HG02973 (cell line): ENCODE measurements at regions not wholly inside any gene's neighbourhood (a gene's known extent, or its start where the extent isn't known, plus 50 kb on each side); places are given as distances from the start of the nearest gene placed in this dataset.

Source experiments
- ATAC-seq: cut with Tn5 transposase; IDR thresholded peaks from one replicate; pipeline ENCODE4 v1.9.1; 2021; ENCODE audit warnings: moderate library complexity; ENCODE audit not compliant: unreplicated experiment

DNA sequence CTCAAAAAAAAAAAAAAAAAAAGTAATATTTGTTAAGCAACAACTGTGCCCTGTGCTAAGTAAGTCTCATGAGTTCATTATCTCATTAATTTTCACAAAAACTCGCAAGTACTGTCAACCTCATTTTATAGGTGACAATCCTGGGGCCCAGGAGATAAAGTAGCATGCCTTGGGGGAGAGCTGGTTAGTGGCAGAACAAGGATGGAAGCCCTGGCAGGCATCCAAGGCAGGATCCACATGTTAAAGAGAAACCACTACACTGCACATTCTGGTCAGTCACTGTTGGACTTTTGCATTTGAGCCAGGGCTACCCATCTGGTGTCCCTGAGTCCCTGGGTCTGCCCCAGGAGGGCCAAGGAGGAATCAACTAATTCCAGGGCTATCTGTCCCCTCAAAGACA lies 54.6 kb downstream of the ZFP36L2 start:
- ATAC-seq = no peak

DNA sequence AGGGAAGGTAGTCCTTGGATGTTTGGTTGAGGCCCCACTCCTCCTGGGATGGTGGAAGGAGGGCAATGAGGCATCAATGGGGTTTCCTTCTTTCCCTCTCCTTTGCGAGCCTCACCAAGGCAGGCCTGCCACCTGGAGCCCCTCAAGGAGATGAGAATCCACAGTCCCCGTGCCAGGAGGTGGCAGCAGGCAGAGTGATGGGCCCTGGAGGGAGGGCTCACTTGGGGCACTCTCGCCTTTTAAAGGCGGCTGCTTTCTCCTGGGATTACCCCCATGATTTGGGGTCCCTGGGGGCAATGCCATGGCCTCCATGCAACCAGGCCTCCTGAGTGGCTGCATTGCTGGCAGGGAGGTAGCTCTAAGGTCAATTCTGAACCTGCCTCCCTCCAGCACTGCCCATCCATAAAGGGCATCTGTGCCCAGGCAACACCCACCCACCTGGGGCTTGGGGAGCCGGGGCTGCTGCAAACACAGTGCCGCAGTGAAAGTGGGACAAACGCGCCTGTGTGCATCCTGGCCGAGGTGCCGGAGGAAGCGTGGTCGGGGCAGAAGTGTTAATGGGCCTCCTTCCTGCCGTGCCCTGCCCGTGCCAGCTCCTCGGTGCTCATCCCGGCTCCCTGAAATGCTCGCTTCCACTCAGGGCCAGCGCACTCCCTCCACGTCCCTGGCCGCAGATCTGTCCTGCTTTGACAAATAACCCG lies 55.9 kb downstream of the ZFP36L2 start:
- ATAC-seq = no peak

DNA sequence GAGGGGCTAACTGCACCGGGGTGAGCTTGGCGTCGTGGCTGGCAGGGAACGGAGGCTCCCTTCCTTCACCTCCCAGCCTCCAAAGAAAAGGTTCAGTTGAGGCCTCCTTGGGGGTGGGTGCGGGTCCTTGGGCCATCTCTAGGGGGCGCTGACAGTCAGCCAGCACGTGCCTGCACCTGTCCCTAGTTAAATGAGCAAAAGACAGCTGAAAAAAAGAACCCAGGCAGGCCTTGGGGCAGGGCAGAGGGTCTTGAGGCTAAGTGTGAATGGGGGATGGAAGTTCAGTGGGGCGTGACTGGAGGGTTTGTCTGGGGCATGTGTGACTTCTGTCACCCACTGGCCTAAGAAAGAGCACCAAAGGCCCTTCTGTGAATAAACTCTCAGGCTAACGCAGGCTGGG lies 56.4 kb downstream of the ZFP36L2 start:
- no peak for ATAC-seq

DNA sequence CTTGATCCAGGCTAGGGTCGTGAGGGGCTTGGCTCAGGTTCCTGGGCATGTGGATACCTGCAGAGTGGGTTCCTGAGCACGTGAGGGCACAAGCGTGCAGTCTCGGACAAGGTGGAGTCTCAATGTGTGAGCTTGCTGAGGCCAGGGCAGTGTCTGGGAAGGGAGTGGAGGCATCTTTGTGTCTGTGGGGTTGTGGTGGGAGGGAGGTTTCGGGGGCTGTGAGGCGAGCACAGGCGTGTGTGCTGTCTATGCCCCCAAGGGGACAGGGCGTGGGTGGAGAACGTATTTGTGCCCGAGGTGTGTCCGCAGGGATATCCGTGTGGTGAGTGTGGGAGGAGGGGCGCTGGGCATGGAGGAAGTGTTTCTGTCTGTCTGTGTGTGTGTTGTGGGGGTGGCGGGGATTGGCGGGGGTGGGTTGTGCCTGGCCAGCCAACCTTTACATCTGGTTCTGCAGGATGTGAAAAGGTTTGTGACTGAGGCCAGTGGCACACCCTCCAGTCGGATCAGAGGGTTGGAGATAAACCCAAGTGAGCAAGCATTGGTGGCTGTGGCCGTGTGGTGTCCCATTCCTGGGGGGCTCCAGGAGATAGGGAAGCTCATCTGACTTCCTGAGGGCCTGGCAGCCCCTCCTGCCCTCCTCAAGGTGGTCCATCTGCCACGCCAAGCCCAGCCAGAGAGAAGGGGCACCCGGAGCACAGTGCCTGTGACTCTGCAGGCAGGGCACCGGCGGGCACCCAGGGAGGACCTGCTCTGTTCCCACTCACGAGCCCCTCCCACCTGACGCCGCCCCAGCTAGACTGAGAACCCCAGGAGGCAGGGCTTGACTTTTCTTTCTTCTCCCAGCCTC lies 57.1 kb downstream of the ZFP36L2 start:
- no peak for ATAC-seq

DNA sequence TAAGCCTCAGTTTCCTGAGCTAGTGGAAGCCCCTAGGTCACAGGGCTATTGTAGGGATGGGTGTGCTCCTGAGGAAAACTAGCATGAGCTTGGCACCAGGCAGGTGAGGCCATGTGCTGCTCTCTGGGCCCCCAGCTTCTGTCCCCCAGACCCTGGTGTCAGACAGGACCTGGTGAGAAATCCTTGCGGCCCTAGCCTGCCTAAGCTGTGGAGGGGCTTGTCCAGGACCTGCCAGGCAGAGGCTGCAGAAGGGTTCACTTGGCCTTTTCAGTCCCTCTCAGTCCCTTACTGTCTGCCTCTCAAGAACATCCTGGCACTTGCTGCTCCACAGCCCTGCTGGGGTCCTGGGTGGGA lies 58.4 kb downstream of the ZFP36L2 start:
- no peak for ATAC-seq

DNA sequence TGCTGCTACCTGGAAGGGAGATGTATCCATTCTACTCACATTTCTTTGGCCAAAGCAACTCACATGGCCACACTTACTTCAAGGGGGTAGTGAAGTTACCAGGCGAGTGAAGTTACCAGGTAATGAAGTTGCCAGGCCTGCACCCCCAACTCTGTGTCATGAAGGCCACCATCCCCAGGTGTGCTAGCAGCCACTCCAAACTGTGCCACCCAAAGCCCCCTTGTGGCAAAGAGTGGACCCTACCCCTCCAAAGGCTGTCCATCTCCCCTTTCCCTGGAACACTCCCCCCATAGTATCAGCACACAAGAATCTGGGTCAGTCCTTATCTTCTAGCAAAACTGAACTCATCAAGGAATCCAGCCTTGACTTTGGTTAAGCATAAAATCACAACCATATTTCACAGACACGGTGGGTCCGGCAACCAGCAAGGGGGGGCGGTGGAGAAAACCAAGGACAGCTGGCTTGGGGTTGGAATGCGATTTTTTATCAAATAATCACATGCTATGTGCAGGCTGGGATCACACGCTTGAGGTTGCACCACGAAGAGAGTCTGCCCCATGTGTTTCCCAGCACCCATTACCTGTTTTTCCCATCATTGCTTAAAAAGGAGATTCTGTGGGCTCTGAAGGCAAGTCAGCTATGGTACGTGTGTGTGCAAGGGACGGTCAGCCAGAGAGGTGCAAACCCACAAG lies 60.9 kb downstream of the ZFP36L2 start:
- no peak for ATAC-seq

DNA sequence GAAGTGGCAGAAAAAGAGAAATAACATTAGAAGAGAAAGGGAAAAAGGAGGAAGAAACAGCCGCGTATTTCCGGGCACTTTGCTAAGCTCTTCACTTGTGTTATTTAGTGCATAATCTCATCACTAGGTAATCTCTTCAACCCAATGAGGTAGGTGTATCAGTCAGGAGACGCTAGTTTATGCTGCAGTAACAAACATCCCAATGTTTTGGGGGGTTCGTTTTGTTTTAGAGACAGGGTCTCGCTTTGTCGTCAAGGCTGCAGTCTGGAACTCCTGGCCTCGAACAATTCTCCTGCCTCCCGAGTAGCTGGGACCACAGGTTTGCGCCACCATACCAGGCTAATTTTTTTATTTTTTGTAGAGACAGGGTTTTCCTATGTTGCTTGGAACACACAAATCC lies 61.7 kb downstream of the ZFP36L2 start:
- no peak for ATAC-seq

DNA sequence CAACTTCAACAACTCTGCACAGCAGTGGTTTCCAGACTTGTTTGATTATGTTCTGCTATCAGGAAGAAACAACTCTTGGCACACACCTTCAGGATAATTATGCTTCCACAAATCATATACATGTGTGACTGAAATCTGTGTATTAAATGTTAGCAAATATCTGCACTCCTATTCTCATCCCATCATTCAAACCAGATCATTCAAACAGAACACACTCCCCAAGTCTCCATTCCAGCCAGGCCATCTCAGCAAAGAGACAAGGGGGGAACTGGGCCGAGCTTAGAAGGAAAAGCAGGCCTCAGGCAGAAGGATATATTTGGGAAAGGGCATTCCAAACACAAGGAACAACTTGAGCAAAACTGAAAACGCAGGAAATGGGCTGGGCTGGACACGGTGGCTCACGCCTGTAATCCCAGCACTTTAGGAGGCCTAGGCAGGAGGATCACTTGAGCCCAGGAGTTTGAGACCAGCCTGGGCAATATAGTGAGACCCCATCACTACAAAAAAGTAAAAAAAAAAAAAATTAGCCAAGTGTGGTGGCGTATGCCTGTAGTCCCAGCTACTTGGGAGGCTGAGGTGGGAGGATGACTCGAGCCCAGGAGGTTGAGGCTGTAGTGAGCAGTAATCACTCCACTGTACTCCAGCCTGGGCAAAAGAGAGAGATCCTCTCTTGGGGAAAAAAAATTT lies 62.7 kb downstream of the ZFP36L2 start:
- ATAC-seq = no peak

DNA sequence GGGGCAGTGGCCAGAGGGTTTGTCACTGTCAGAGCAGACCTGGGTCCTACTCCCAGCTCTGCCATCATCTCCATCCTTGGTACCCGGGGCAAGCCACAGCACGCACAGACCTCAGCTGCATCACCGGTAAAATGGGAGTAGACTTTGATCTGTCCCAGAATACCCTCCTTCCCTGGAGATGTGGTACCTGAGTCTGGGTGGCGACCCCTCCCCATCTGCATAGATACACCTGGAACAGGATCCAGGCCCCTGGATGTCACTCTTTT lies 64.0 kb downstream of the ZFP36L2 start:
- ATAC-seq = no peak

DNA sequence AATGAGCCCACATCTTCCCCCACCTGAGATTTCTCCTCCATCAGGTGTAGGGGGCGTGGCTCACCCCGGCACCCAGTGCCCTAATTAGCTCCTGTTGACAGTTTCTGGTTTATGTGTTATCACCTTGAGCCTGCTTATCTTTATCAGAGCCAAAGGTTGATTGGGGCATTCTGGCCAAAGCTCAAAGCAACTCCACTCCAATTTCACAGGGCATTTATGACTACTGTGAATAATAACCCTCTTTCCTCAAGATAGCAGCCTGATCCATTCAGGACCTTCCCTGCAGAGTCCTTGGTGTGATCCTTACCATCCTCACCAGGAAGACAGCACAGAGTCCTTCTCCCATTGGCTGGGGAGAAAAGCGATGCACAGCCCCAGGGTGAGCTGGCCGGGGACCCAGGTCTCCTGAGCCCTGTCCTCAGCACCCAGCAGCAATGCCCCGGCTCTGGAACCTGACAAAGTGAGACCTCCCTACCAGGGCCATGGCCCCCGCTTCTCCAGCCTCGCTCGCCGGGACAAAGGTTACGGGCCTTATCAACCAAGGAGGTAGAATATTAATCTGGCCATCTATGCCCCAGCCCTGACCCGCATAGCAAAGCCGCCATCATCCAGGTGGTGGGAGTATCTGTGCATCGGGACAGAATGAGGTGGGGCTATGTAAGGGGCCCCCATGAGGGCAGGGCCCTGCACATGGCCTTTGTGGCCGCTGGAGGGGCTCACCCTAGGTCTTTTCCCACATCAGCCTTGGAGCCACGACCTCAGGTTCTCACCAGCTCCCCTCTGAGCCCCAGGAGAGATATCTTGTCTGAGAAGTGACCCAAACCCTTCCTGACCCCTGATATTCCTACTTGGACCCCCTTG lies 64.5 kb downstream of the ZFP36L2 start:
- no peak for ATAC-seq

DNA sequence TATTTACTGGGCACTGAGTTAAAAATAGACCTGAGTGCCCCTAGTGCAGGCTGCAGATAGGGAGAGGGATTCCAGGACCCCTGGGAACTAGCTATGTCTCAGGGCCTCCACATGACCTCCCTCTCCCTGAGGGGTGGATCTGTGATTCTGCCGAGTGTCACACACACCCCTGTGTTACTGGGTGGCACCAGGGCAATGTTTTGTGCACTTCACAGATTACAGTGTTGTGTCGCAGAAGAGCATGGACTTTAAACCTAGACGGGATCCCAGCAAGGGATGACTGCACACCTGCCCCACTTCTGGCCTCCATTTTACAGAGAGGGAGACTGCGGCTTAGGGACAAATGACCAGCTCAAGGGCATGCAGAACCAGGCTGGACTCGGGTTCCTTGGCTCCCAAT lies 65.6 kb downstream of the ZFP36L2 start:
- no peak for ATAC-seq

DNA sequence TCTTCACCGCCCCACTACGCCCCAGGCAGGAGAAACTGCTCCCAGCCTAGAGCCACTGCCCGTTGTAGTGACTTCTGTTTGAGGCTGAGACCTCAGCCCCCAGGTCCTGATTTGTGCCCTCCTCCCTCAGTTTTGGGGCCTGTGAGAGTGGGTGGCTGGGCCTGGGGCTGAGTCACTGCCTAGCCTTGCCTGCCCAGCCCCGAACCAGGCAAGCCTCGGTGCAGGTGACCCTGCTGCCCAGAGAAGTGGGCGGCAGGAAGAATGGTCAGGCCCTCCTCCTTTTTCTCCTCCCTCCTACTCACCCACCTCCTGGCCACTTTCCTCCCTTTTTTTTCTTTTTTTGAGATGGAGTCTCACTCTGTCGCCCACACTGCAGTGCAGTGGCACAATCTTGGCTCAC lies 66.6 kb downstream of the ZFP36L2 start:
- no peak for ATAC-seq

DNA sequence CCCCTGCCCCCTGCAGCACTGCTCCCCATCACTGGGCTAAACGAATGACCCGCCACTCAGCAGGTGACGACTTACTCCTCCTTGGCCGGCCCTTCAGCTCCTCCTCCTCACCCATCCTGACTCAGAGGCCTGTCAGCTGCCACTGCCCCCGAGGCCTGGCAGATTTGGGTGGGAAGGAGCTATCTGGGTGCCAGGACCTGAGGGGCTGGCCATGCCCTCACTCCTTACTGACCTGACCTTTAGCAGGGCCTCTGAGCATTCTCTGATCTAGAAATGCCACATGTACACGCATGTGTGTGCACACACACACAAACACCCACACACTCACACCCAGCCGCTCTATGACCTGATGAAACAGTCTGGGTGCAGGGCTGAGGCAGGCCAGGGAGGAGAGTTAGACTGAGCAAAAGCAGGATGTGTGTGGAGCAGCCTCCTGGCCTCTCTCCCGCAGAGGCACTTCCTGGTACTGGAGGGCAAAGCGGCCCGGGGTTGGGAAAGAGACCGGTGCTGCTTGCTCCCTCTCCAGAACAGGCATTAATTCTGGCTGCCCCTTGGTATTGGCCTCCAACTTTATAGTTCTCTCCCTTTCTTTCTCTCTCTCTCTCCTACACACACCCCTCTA lies 68.0 kb downstream of the ZFP36L2 start:
- peak; percentile 8 for ATAC-seq

DNA sequence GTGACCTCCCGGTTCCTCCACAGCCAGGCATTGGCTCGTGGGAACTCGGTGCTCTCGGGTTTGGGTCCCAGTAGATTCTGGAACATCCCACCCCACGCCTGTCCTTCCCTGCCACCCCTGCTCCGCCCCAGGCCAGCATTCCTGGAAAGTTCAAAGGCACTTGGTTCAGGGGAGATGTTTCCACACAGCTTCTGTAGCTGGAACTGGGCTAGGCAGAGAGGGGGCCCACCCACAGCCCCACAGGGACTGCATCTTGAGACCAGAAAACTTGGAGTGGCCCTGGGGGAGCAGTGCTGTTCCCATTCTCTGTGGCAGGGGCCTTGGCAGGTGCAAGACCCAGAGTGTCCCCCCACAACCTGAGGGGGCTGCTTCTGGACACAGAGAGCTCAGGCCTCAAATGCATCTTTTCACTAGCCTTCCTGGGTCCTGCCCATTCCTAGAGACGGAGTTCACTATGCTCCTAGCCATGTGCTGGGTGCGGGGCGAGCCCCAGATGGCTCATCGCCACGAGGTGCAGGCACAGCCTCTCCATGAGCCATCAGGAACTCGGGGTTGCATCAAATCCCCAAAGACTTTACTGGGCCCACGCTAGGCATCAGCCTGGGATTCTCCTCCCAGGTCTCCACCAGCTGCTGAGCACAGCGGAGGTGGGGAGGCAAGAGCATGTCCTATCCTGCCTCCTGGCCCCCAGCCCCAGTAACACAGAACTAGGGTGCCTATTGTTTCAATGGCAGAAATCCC lies 68.7 kb downstream of the ZFP36L2 start:
- no peak for ATAC-seq

DNA sequence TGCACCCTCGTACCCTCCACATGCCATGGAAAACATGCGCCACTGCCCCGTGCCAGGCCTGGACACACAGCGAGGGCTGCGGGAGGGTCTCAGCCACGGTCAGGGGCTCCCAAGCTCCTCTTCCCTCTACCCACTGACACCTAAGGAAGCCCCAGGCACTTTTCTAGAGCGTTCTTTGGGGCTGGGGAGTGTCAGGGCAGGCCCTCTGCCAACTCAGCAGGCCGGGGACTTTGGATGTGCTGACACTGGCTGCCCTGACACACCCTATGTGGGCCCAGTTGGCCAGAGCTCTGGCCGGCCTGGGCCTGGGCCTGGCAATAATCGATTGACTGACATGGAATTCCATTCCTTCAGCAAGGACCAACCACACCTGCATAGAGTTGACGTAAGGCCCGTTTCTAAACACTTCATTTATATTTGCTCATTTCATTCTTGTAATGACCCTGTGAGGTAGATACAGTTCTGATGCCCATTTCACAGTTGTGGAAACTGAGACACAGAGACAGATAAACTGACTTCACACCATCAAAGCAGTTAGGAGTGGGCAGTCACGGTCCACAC lies 70.5 kb downstream of the ZFP36L2 start:
- no peak for ATAC-seq

DNA sequence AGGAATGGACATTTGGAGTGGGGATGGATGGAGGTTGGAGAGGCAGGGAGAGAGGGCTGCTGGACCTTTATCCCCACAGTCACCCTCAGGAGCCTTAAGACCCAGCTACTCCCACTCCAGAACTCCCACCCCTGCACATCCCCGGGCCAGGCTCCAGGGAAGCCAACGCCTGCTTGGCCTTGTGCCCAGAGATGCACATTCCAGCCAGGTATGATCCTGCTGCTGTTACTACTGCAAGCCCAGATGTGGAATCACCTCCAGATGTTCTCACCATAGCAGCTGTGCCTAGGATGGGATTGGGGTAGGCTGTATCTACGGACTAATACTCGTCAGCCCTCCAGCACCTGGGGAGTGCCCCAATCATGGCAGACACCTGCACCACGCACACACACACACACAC lies 71.7 kb downstream of the ZFP36L2 start:
- no peak for ATAC-seq

DNA sequence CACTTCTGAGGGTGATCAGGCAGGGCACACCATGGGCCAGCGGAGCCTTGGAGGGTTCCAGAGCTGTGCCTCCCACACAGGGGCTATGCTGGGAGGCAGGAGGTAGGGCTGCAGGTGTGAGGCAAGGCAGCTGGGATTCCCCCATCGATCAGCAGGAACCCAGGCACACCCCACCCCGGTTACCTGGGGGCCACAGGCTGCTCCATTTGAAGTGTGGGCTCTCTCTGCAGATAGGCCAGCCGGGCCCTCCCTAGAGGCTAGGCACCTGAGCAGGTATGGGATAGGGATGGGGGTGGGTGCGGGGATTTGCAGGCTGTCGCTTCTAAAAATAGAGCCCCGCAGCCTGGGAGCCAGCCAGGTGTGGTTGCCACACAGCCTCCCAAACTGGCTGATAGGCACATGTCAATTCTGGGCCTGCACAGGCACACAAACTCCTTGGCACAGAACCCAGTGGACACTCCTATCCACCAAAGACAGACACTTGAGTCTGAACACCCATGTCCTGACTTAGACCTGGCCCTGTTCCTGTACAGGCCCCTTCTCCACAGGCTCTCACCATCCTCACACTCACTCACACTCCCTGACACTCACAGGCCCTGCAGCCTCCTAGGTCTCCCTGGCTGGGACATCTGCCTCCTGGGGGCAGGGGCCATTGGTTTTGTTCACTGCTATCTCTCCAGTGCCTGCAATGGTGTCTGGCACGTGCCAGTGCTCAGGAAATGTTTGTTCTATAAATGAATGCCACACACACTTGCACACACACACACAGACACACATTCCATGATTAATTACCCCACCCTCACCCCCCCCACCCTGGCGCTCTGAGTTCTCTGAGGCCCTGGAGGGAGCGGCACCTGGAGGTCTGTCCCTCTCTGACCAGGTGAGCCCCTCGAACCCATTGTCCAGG lies 73.4 kb downstream of the ZFP36L2 start:
- ATAC-seq = no peak

DNA sequence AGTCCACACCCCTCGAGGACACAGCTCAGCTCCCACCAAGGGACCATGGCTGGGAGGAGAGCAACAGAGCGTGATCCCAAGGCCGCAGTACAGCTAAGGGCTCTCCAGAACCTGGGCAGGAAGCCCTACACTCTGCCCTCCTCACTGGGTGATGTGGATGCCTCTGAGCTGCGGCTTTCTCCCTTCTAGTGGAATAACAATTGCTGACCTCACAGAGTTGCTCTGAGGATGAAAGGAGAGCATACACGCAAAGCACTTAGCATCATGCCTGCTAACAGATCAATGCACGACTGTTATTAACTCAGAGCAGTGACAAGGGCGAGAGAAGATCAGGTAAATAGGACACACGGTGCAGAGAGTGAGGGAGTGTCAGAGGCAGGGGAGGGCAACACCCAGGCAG lies 74.2 kb downstream of the ZFP36L2 start:
- ATAC-seq = no peak
